Upper lobe of right lung (tissue), 1 donor: ENCODE measurements at regions not wholly inside any gene's neighbourhood (a gene's known extent, or its start where the extent isn't known, plus 50 kb on each side); places are given as distances from the start of the nearest gene placed in this dataset.

ENCODE experiments used
- ATAC-seq: fragments of 200-7000 bp; cut with Tn5 transposase; one replicate; pipeline ENCODE4 v1.9.1; 2020; ENCODE audit warnings: mild to moderate bottlenecking, moderate library complexity
- DNase-seq: peaks from one replicate; pipeline ENCODE4 v3.0.0-alpha.2; 2020
- H3K27ac ChIP-seq: fragments of 200-600 bp; one replicate; pipeline ENCODE4 v1.8.0; 2022
- H3K27me3 ChIP-seq: fragments of 200-600 bp; one replicate; pipeline ENCODE4 v1.8.0; 2022; ENCODE audit warnings: mild to moderate bottlenecking
- H3K36me3 ChIP-seq: fragments of 200-600 bp; one replicate; pipeline ENCODE4 v1.8.0; 2022
- H3K4me1 ChIP-seq: fragments of 200-600 bp; one replicate; pipeline ENCODE4 v1.8.0; 2022
- H3K4me3 ChIP-seq: fragments of 200-600 bp; one replicate; pipeline ENCODE4 v1.8.0; 2022; ENCODE audit warnings: mild to moderate bottlenecking
- H3K9me3 ChIP-seq: fragments of 200-600 bp; one replicate; pipeline ENCODE4 v1.8.0; 2022
- intact Hi-C: fragments of 100-400 bp; cut with DNase I; formaldehyde crosslinking; loops from one replicate; pipeline ENCODE4 v1.11.0; 2022
- TF ChIP-seq, protein P1 (sequence below): fragments of 200-600 bp; IDR thresholded peaks from one replicate; pipeline ENCODE4 v1.8.0; 2022; ENCODE audit warnings: antibody characterized with exemption
- donor health status: DM: no; HTN: yes; CAD: no; lungs with severe emphysema.

- no peak for ATAC-seq
These were observed 69.7 kb upstream of the BTG1 start for GRCh38 chr12:92215358-92215757.

DNA sequence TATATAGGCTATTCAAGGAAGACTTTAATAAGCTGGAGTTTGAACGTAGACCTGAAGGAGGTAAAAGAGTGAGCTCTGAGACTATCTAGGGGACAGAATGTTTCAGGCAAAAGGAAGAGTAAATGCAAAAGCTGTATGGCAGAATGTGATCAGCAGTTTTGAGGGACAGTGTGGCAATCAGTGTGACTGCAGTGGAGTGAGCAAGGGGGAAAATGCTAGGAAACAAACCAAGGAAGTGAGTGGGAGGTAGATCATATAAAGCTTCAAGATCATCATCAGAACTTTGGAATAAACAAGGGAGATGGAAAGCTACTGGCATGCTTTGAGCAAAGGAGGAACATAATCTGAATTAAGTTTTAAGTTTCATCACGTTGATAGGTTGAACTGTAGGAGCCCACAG, 67.5 kb upstream of the BTG1 start:
- no peaks in the 10 kb centered on the region for H3K36me3 ChIP-seq
- peaks cover 15% of the 10 kb centered on the region for H3K4me1 ChIP-seq
- ATAC-seq: no peak
- TF ChIP-seq, protein P1, sequence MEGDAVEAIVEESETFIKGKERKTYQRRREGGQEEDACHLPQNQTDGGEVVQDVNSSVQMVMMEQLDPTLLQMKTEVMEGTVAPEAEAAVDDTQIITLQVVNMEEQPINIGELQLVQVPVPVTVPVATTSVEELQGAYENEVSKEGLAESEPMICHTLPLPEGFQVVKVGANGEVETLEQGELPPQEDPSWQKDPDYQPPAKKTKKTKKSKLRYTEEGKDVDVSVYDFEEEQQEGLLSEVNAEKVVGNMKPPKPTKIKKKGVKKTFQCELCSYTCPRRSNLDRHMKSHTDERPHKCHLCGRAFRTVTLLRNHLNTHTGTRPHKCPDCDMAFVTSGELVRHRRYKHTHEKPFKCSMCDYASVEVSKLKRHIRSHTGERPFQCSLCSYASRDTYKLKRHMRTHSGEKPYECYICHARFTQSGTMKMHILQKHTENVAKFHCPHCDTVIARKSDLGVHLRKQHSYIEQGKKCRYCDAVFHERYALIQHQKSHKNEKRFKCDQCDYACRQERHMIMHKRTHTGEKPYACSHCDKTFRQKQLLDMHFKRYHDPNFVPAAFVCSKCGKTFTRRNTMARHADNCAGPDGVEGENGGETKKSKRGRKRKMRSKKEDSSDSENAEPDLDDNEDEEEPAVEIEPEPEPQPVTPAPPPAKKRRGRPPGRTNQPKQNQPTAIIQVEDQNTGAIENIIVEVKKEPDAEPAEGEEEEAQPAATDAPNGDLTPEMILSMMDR: no peak
- H3K4me3 ChIP-seq: no peak overlapping the region
- intact Hi-C loops: no loop called here
- no peaks in the 10 kb centered on the region for H3K27me3 ChIP-seq
- no peak for DNase-seq
- no peak overlapping the region for H3K27ac ChIP-seq
- no peaks in the 10 kb centered on the region for H3K9me3 ChIP-seq

More at GRCh38 chr12:92215358-92215757, 69.7 kb upstream of the BTG1 start:
- Histone ChIP-seq H3K27me3 (no peaks in the 10 kb centered on the region), H3K27ac (no peak overlapping the region), H3K36me3 (no peaks in the 10 kb centered on the region), H3K4me1 (no peaks in the 10 kb centered on the region), H3K4me3 (no peak overlapping the region), H3K9me3 (no peaks in the 10 kb centered on the region)
- DNase-seq: no peak
- TF ChIP-seq, protein P1: no peak
- intact Hi-C loops: no loop called here

- Histone ChIP-seq H3K9me3 (no peaks in the 10 kb centered on the region), H3K27ac (no peak overlapping the region), H3K36me3 (no peaks in the 10 kb centered on the region), H3K4me1 (peaks cover 15% of the 10 kb centered on the region), H3K4me3 (no peak overlapping the region), H3K27me3 (no peaks in the 10 kb centered on the region)
- intact Hi-C loops: no loop called here
- TF ChIP-seq, protein P1: no peak
- ATAC-seq: no peak
- no peak for DNase-seq
These were observed 64.4 kb upstream of the BTG1 start for GRCh38 chr12:92210071-92210470.

GRCh38 chr12:92208613-92209121, 63.0 kb upstream of the BTG1 start:
- Histone ChIP-seq H3K4me1 (peaks cover 15% of the 10 kb centered on the region), H3K9me3 (no peaks in the 10 kb centered on the region), H3K27me3 (no peaks in the 10 kb centered on the region), H3K4me3 (peak overlapping the region; percentile 27), H3K36me3 (no peaks in the 10 kb centered on the region), H3K27ac (no peak overlapping the region)
- TF ChIP-seq, protein P1: no peak
- ATAC-seq (peak; percentile 91), DNase-seq (no peak)
- intact Hi-C loops: no loop called here

DNA sequence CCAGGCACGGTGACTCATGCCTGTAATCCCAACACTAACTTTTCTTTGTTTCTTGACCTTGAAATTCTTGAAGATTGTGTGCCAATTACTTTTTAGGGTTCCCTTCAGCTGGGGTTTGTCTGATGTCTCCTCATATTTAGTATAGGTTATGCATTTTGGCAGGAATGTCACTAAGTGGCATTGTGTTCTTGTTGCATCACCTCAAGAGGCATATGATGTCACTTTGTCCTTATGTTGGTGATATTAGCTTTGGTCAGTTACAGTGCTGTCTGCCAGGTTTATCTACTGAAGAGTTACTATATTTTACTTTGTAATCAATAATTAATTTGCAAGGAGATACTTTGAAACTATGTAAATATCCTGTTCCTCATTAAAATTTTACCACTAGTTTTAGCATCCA, 61.0 kb upstream of the BTG1 start:
- Histone ChIP-seq H3K9me3 (no peaks in the 10 kb centered on the region), H3K4me3 (no peak overlapping the region), H3K4me1 (peaks cover 15% of the 10 kb centered on the region), H3K27me3 (no peaks in the 10 kb centered on the region), H3K27ac (no peak overlapping the region), H3K36me3 (no peaks in the 10 kb centered on the region)
- TF ChIP-seq, protein P1: no peak
- intact Hi-C loops: no loop called here
- no peak for DNase-seq
- no peak for ATAC-seq

DNA sequence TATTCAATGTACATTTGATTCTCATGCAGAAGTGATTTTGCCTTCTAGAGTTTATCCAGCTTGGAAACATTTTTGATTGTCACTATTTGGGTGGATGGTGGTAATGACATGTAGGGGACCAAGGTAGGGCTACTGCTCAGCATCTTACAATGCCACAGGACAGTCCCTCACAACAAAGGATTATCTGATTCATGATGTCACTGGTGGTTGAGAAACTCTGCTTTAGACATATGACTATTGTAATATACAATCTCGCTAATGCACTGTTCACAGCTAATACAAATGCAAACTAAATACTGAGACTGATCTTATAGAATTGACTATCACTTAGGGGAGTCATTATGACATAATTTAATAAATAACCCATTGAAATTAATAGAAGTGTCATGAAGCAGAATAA, 60.4 kb upstream of the BTG1 start:
- intact Hi-C loops: no loop called here
- TF ChIP-seq, protein P1: no peak
- H3K36me3 ChIP-seq: no peaks in the 10 kb centered on the region

More for the DNA sequence above, 60.4 kb upstream of the BTG1 start:
- H3K4me1 ChIP-seq: peaks cover 15% of the 10 kb centered on the region
- no peaks in the 10 kb centered on the region for H3K9me3 ChIP-seq
- ATAC-seq (no peak), DNase-seq (no peak)
- H3K4me3 ChIP-seq: no peak overlapping the region
- H3K27me3 ChIP-seq: no peaks in the 10 kb centered on the region
- no peak overlapping the region for H3K27ac ChIP-seq
